GM12891 (cell line): ENCODE measurements at regions not wholly inside any gene's neighbourhood (a gene's known extent, or its start where the extent isn't known, plus 50 kb on each side); places are given as distances from the start of the nearest gene placed in this dataset.

Experiments used
- POLR2A ChIP-seq: IDR thresholded peaks from 2 replicates; pipeline ENCODE4 v1.6.1; 2011; ENCODE audit warnings: low read depth, low read length, control low read depth
- POLR2AphosphoS5 ChIP-seq: IDR thresholded peaks from 2 replicates; pipeline ENCODE4 v1.6.1; 2011; ENCODE audit warnings: low read depth, low read length, control low read depth

- TF ChIP-seq POLR2AphosphoS5 (no peak), POLR2A (no peak)
Measured at GRCh38 chr2:223161873-223162458, 110.0 kb downstream of the KCNE4 start.
